Hypothalamus (tissue), 51 donors: ENCODE measurements at regions not wholly inside any gene's neighbourhood (a gene's known extent, or its start where the extent isn't known, plus 50 kb on each side); places are given as distances from the start of the nearest gene placed in this dataset.

Experiments
- DNase-seq, 51 donors: peaks; one replicate each; lab custom pipeline; 2025; lab: John Stamatoyannopoulos, UW

- DNase-seq: no peak
These were observed 432.6 kb downstream of the DTWD2 start for GRCh38 chr5:118555727-118556126.

GRCh38 chr5:118554981-118555380 lies 433.4 kb downstream of the DTWD2 start:
- no peak for DNase-seq

- DNase-seq: no peak
These were observed 434.1 kb downstream of the DTWD2 start for GRCh38 chr5:118554241-118554640.

- no peak for DNase-seq
These were observed 434.7 kb downstream of the DTWD2 start for GRCh38 chr5:118553662-118554061.

GRCh38 chr5:118552731-118553360 lies 435.5 kb downstream of the DTWD2 start:
- DNase-seq: no peak

GRCh38 chr5:118552146-118552545 lies 436.2 kb downstream of the DTWD2 start:
- DNase-seq: no peak

- no peak for DNase-seq
These were observed 436.6 kb downstream of the DTWD2 start for GRCh38 chr5:118551716-118552115.

GRCh38 chr5:118551031-118551430 lies 437.3 kb downstream of the DTWD2 start:
- DNase-seq: no peak

GRCh38 chr5:118548761-118549720 lies 439.3 kb downstream of the DTWD2 start:
- DNase-seq: no peak

- no peak for DNase-seq
These were observed 442.9 kb downstream of the DTWD2 start for GRCh38 chr5:118545470-118545869.

GRCh38 chr5:118544887-118545449 lies 443.4 kb downstream of the DTWD2 start:
- DNase-seq: no peak

GRCh38 chr5:118533923-118534322 lies 454.4 kb downstream of the DTWD2 start:
- DNase-seq: no peak

- no peak for DNase-seq
These were observed 455.2 kb downstream of the DTWD2 start for GRCh38 chr5:118533156-118533555.

GRCh38 chr5:118531276-118531675 lies 457.1 kb downstream of the DTWD2 start:
- DNase-seq: no peak

- peak in 1 of 51 donors; percentile 1 for DNase-seq
These were observed 458.8 kb downstream of the DTWD2 start for GRCh38 chr5:118529361-118530144.

- DNase-seq: no peak
These were observed 465.7 kb downstream of the DTWD2 start for GRCh38 chr5:118522626-118523025.

- DNase-seq: no peak
These were observed 467.5 kb downstream of the DTWD2 start for GRCh38 chr5:118520771-118521415.

GRCh38 chr5:118519466-118519865 lies 468.9 kb downstream of the DTWD2 start:
- DNase-seq: no peak

- no peak for DNase-seq
These were observed 469.6 kb downstream of the DTWD2 start for GRCh38 chr5:118518720-118519119.

GRCh38 chr5:118511846-118512245 lies 476.5 kb downstream of the DTWD2 start:
- no peak for DNase-seq
